HG02763 (cell line): ENCODE measurements at regions not wholly inside any gene's neighbourhood (a gene's known extent, or its start where the extent isn't known, plus 50 kb on each side); places are given as distances from the start of the nearest gene placed in this dataset.

Experiments
- ATAC-seq: cut with Tn5 transposase; IDR thresholded peaks from one replicate; pipeline ENCODE4 v1.9.1; 2021; ENCODE audit warnings: mild to moderate bottlenecking, moderate library complexity; ENCODE audit not compliant: unreplicated experiment

GRCh38 chr12:108066583-108067577 is 62.2 kb upstream of the WSCD2 start:
- no peak for ATAC-seq

GRCh38 chr12:108069651-108070165 is 59.4 kb upstream of the WSCD2 start:
- ATAC-seq: no peak

GRCh38 chr12:108075561-108075960 is 53.5 kb upstream of the WSCD2 start:
- ATAC-seq: no peak

GRCh38 chr12:108076556-108076955 is 52.5 kb upstream of the WSCD2 start:
- ATAC-seq: no peak

GRCh38 chr12:108078428-108078827 is 50.7 kb upstream of the WSCD2 start:
- ATAC-seq: no peak
